GM19043 (cell line): ENCODE measurements at regions not wholly inside any gene's neighbourhood (a gene's known extent, or its start where the extent isn't known, plus 50 kb on each side); places are given as distances from the start of the nearest gene placed in this dataset.

ENCODE experiments used
- ATAC-seq: cut with Tn5 transposase; IDR thresholded peaks from one replicate; pipeline ENCODE4 v1.9.1; 2021; ENCODE audit warnings: low read depth; ENCODE audit not compliant: unreplicated experiment

DNA sequence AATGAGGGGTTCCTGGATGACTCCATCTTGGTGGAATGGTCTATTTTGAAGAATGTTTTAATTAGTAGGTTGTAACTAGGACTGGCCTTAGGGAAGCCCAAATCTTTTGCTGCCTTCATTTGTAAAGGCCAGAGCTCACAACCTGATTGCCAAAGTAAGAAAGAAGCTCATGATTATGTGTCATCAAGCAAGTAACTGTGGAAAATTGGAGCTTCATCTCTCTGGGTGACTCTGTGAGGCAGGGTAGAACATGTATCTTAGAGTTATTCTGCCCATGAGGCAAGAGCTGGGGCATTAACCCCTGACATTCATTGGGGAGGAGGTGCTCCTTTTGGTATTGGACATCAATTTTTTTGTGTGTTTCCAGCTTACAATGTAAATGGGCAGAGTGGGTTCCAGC lies 273.9 kb upstream of the JAG1 start:
- ATAC-seq, result no peak

DNA sequence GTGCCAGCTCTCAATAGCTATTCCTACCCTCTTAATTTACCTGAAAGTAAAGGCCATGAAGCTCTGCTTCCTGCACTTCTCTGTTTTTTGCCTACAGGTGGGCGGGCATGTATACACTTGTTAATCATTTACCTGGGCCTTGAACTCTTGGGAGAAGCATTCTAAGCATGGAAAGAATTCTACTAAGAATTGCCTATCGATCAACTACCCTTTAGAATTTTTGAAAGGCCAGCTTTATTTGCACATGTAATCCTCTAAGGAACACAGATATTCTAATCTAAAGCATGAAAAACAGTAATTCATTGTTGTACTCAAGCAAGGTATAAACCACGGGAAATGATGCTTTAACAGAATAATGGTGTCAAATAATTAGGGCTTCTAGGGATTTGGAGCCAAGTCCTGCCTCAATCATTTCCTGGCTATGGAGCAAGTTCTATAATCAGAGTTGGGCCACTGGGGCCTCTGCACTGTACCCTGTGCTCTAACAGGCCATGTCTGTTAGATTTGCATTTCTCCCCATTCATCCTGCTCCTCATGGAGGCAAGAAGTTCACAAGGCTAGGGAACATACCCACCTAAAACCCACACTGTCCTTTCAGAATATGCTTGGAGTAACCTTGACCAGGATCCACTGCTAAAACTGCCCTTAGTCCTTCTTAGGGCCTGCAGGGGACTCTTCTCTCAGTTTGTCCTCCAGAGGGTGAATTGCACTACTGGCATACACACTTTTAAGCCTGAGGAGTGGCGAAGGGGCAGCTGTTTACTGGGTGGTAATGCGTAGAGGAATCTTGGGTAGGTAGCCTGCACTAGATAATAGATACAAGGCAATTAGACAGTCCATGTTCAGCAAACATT lies 276.4 kb upstream of the JAG1 start:
- ATAC-seq, result no peak

DNA sequence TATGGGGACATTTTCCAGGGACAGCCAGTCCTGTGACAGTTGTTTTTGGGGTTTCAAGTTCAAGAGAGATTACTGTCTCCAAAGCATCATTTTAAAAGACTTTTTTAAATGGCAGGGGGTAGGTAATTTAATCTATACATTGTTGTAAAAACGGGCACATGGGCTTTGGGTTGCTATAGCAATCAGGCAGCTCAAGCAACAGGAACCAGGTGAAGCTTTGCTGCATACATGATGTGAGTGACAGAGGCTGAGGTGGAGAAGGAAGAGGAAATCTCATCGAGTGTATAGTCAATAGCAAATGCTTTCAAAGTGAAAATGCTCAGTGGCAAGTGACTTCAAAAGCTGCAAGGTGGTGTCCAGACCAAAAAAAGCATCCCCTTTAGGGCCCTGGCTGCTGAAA lies 277.4 kb upstream of the JAG1 start:
- ATAC-seq, result no peak

GRCh38 chr20:10951904-10952303 lies 278.1 kb upstream of the JAG1 start:
- no peak for ATAC-seq

GRCh38 chr20:10953437-10953836 lies 279.6 kb upstream of the JAG1 start:
- no peak for ATAC-seq

DNA sequence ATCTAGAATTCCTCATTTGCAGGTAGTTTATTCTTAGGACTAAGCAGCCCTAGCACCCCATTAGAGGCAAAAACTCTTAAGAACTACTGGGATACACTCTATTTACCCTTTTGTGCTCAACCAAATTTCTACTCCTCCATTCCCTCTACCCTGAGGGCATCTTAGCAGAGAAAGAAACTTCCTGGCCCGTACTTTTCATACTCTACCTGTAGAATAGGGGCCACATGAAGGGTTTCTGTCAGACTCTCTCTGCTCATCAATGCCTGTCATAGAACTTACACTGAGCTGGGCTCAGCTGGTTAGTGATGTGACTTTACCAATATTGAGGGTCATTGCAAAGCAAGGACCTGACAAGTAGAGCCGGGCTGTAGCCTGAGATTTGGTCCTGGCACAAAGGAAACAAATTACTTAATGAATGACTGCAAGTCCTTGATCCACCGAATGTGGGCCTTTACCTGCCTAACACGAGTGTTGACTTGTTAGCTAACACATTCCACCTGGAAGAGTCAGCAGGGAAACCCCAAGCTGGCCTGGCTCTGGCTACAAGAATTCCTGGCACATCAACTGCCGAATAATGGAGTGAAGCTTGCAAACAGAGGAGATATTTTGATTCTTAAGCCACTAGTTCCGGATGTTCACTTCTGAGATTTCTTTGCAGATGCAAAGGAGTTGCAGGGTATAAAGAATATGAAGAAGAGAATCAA lies 280.5 kb upstream of the JAG1 start:
- no peak for ATAC-seq

- no peak for ATAC-seq
These were observed 281.2 kb upstream of the JAG1 start for GRCh38 chr20:10954908-10955580.

DNA sequence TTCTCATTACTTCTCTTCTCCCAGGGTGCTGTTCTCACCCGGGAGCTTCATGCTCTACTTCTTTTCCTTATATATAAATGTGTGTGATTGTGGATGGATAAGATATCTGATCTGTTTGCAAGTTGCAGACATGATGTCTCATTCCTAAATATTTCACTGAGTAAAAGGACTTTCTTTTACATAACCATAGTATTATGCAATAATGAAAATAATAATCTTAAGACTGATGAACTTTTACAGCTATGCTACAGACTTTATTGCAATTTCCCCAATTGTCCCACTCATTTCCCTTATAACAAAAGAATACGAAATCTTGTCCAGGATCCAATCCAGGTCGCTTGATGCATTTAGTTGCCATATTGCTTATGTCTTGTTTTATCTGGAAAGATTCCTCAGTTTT lies 284.5 kb upstream of the JAG1 start:
- ATAC-seq, result no peak

- ATAC-seq, result no peak
These were observed 286.6 kb upstream of the JAG1 start for GRCh38 chr20:10960416-10960815.

- no peak for ATAC-seq
These were observed 288.0 kb upstream of the JAG1 start for GRCh38 chr20:10961651-10962288.

- no peak for ATAC-seq
These were observed 289.1 kb upstream of the JAG1 start for GRCh38 chr20:10962937-10963336.

GRCh38 chr20:10963717-10964266 lies 290.0 kb upstream of the JAG1 start:
- ATAC-seq, result no peak

DNA sequence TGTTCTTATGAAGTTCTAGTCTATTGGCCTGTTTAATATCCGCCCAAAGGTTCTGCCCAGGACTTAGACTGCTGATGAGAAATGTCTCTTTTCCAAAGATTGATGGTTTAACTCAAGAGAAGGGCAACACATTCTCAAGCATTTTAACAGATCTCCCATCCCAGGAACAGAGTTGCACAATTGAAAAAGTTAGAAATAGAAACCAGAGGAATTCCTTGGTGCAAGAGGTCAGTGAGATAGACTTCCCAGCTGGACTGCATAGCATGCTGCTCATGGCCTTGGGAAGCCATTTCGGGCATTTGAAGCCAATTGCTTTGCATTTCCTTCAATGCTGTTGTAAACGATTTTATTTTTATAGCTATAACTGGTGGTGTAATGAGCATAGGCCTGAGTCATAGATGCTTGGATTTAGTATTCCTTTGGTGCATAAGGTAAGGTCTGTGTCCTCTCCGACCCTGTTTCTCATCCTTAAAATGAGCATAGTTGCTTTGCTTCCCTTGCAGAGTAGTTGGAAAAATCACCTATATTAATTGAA lies 292.2 kb upstream of the JAG1 start:
- ATAC-seq, result no peak

DNA sequence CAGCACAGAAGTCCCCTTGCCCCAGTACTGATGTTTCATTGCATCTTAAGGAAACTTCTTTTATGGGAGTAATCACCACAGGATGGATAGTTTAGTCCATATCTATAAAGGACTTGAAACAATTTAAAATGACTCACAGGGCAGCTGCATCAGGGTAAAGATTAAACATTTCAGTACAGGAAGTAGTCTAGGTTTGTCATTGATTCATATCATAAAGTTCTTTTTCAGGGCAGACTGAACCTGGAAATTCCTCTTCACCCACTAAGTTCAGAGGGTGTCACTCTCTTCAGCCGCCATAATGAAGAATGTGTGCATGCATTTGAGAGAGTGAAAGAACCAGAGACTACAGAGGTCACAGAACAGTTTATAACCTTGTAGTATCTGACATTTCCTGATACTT lies 296.3 kb upstream of the JAG1 start:
- no peak for ATAC-seq

DNA sequence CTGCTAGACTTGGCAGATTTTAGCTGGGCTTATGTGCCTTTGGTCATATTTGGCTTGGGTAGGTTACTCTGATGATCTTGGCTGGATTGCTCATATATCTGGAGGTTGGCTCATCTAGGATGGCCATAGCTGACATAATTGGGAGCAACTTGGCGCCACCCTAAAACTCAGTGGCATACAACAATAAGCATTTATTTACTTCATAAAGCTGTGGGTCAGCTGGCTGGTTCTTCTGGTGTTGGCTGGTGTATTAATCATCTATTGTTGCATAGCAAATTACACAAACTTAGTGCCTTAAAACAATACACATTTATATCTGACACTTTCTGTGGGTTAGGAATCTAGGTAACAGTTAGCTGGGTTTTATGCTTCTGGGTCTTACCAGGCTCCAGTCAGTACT lies 297.3 kb upstream of the JAG1 start:
- ATAC-seq, result no peak

DNA sequence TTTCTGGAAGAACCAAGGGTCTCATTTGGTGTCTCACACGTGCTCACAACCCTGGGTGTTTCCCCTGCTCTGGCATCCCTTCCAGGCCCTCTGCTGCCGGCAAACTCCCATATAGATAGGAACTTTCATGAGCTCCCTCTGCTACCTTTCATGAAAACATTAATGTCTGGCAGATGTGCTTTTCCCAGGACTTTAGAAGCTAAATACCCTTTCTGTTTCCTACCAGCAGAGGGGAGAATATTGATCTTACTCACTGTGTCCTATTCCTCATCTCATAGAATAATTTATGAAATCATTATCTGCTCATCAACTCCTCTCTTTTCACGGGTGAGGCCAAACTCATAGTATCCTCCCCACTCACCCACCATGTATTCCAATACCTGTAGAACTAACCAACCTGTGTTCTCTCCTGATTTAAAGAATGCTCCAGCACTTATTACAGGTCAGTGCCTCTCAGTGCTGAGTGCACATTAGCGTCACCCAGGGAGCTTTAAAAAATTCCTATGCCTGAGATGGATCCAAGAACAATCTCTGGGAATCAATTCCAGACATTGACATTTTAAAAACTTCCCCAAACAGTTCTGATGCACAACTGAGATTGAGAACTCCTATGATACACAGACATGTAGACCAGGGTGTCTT lies 298.5 kb upstream of the JAG1 start:
- no peak for ATAC-seq

- ATAC-seq, result no peak
These were observed 302.3 kb upstream of the JAG1 start for GRCh38 chr20:10976051-10976450.

DNA sequence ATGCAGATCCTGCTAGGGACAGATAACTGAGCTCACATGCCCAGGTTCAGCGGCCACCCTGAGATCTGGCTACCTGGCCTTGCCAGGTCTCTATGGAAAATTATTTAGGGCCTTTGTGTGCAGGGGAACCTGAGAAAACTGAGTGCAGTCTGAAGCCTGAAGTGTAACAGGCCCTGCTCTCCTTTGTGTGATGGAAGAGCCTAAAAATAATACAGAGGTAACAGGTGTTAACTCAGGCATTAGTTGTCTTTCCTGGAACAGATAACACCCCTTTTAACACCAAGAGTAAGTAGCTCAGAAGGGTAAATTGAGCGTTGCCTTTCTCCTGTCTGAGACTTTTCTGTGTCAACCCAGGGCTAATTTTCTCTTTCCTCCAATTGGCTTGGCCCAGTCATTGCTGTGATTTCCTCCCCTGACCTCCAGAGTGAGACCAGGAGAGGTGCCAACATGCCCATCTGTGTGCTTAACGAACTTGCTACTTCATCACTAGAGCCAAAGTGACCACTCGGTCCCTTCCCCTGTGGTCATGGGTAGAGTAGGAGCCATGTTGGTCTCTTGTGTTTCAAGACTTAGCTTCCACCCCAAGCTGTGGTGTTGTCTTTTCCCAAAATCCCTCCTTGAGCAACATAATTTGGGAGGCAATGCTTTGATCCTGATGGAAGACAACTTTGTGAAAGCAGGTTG lies 304.4 kb upstream of the JAG1 start:
- ATAC-seq, result no peak

GRCh38 chr20:10978713-10979112 lies 304.9 kb upstream of the JAG1 start:
- ATAC-seq, result no peak
